ENCODE measurements at regions not wholly inside any gene's neighbourhood (a gene's known extent, or its start where the extent isn't known, plus 50 kb on each side); places are given as distances from the start of the nearest gene placed in this dataset.

DNA sequence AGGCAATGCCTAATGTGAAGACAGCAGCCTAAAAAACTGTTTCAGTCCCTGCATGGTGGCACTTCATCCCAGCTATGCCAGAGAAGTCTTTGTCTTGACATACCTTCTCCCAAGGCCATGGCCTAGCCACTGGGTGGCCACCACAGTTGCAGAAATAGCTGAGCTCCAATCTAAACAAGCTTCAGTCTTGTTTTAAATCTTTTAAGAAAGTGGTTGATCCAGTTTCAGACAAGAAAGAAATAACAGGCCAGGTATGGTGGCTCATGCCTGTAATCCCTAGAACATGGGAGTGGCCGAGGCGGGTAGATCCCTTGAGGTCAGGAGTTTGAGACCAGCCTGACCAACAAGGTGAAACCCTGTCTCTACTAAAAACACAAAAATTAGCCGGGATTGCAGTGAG lies 600.0 kb upstream of the PLXNA2 start:
- TF ChIP-seq, protein P1, sequence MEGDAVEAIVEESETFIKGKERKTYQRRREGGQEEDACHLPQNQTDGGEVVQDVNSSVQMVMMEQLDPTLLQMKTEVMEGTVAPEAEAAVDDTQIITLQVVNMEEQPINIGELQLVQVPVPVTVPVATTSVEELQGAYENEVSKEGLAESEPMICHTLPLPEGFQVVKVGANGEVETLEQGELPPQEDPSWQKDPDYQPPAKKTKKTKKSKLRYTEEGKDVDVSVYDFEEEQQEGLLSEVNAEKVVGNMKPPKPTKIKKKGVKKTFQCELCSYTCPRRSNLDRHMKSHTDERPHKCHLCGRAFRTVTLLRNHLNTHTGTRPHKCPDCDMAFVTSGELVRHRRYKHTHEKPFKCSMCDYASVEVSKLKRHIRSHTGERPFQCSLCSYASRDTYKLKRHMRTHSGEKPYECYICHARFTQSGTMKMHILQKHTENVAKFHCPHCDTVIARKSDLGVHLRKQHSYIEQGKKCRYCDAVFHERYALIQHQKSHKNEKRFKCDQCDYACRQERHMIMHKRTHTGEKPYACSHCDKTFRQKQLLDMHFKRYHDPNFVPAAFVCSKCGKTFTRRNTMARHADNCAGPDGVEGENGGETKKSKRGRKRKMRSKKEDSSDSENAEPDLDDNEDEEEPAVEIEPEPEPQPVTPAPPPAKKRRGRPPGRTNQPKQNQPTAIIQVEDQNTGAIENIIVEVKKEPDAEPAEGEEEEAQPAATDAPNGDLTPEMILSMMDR (conservative IDR thresholded peaks at IDR 0.05; ENCODE audit: low read length), result no peak
- TF ChIP-seq EZH2phosphoT487 (IDR thresholded peaks at IDR 0.05; ENCODE audit: borderline replicate concordance), result no peak

All from Loucy (cell line).